GM19468 (cell line): ENCODE measurements at regions not wholly inside any gene's neighbourhood (a gene's known extent, or its start where the extent isn't known, plus 50 kb on each side); places are given as distances from the start of the nearest gene placed in this dataset.
"Not testable (repeated sequence)": the region's sequence is repeated elsewhere in the genome, so short reads cannot be mapped to it uniquely, and the experiment has no call there.

Experiments
- ATAC-seq: cut with Tn5 transposase; IDR thresholded peaks from one replicate; pipeline ENCODE4 v1.9.1; 2021; ENCODE audit warnings: mild to moderate bottlenecking, moderate library complexity, moderate number of reproducible peaks; ENCODE audit not compliant: unreplicated experiment; ENCODE audit errors: extremely low read depth

DNA sequence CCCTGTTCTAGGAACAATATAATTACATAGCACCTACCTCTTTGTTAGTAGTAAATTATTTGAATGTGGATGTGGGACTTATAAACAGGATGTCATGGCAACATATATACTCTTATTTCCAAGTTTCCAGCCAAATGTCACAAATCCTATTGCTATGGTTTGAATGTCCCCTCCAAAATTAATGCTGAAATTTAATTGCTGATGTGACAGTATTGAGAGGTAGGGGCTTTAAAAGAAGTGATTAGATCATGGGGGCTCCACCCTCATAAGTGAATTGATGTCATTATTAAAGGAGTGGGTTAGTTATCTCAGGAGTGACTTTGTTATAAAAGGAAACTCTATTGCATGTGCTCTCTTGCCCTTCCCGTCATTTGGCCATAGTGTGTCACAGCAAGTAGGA lies 164.2 kb upstream of the ATF7IP start:
- ATAC-seq: no peak

DNA sequence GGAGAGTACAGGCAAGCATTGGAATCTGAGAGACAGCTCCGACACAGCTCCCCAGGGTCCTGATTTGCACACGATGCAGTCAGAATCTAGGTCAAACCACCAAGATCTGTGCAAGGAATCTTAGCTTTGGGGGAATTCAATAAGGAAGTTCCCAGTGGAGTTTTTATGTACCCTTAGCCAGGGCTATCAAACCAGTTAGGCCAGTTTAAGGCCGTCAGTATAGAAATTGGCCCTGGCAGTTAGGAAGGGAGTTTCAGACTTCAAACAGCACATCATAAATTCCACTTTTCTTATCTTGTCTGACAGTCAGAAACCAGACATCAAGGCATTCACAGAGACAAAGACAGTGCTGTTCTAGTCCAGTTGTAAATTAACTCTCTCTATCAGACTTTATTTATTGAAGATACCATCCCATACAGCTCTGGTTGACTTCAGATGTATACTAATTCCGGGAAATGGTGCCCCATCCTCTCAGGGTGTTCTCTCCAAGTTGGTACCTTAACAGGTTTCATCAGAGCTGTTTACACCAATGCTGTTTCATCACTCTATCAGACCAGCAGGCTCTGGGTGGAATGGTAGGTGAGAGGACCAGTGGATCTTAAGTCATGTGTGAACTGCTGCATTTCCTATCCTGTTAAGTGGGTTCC lies 157.5 kb upstream of the ATF7IP start:
- ATAC-seq: no peak

- no peak for ATAC-seq
Measured at GRCh38 chr12:14211947-14212387, 153.5 kb upstream of the ATF7IP start.

DNA sequence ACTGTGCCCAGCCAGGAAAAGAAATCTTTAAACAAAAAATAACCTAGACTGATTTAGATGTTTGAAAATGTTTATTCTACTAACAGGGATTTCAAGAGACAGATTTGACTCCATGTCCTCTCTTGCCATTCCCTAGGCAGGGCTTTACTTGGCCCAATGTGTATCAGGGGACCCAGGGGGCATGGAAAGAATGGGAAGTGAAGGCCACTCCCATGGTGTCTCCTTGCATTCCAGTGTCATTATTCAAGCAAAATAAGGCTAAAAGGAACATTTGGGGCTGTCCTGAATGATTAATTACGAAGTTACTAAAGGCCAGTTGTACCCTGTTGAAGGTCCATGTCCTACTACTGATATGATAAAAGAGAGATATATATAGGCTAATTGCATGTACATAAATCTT lies 151.9 kb upstream of the ATF7IP start:
- no peak for ATAC-seq

DNA sequence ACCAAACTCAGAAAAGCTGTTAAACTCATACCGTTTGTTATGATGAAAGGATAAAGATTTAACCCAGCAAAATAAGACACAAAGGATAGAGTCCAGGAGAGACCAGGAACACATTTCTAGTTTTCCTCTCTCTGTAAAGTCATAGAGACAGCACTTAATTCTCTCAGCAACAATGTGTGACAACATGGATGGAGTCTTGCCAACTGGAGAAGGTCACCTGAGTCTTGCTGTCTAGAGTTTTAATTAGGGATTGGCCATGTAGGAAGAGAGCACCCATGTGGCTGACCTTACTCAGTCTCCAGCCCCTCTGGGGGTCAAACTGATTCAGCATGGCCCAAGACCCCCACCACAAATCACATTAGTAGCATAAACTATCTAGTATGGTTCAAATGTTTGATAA lies 151.0 kb upstream of the ATF7IP start:
- no peak for ATAC-seq

DNA sequence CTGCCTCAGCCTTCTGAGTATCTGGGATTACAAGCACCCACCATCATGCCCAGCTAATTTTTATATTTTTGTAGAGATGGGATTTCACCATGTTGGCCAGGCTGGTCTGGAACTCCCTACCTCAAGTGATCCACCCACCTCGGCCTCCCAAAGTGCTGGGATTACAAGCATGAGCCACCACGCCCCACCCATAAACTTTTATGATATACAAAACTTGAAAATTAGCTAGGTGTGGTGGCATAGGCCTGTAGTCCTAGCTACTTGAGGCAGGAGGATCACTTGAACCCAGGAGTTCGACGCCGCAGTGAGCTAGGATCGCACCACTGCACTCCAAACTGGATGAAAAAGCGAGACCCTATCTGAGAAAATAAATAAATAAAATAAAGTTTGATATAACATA lies 149.5 kb upstream of the ATF7IP start:
- not testable (repeated sequence) for ATAC-seq

- ATAC-seq: no peak
Measured at GRCh38 chr12:14216405-14217294, 148.8 kb upstream of the ATF7IP start.

GRCh38 chr12:14219156-14219555 lies 146.3 kb upstream of the ATF7IP start:
- ATAC-seq: no peak

GRCh38 chr12:14219670-14220069 lies 145.8 kb upstream of the ATF7IP start:
- ATAC-seq: not testable (repeated sequence)

GRCh38 chr12:14225064-14225463 lies 140.4 kb upstream of the ATF7IP start:
- no peak for ATAC-seq

- not testable (repeated sequence) for ATAC-seq
Measured at GRCh38 chr12:14235176-14235575, 130.3 kb upstream of the ATF7IP start.

GRCh38 chr12:14236641-14237040 lies 128.8 kb upstream of the ATF7IP start:
- not testable (repeated sequence) for ATAC-seq

DNA sequence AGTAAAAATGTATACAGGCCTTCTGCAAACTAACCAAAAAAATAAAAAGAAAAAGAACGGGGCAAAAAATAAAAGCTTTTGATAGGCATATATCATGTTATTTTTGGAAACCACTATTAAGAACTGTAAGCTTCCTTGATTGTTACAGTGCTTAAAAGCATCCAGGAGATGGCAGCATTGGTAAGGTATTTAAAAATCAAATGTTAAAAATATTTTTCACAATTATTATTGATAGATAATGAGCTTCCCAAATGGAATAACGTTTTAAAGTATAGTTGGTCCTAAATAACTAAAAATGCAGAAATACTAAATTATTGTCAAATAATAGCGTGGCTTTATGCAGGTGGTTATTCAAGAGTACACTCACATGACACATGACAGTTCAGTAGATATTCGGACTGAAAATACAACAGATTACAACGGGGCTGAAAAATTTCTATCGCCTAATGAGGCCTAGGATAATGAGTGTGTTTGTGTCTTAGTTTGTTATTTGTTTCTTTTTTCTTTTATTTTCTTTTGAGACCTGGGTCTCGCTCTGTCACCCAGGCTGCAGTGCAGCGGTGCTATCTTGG lies 127.2 kb upstream of the ATF7IP start:
- ATAC-seq: no peak

- no peak for ATAC-seq
Measured at GRCh38 chr12:14239350-14239934, 126.0 kb upstream of the ATF7IP start.

DNA sequence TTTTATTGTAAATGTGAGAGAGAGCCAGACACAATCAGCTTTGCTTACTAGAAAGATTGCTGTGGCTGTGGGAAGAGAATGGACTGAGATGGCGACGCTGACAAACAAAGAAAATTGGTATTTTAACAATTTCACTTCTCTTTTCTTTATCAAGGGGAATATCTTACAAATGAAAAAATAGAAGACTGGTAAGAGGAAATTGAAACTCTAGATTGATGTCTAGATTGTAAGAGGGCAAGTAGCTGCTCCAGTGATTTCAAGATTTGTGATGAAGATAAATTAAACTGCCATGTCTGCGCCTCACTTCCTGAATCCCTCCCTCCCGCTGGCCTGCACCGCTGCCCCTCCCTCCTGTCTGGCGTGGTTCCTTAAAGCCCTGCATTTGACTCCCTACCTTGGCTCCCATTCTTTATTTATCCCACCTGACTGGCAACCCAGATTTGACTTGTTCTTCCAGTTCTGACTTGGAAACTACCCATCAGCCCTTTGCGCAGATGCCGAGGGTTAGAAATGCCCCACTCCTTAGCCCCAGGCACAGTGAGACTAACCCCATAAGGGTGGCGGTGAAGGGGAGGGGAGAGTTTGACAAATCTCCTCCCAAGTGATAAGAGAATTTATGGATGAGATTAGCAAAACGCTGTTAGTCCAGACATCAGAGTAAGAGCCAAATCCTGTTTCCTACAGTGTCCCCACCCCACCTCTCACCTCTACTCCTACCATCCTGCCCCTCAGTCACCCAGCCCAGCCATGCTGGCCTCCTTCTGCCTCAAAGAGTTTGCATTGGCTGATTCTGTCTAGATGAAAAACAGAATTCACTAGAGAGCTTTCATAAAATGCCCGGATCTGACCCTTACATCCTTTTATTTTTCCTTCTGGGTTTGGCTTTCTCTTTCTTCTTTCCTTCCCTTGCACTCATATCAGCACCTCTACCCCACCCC lies 125.3 kb upstream of the ATF7IP start:
- peak; percentile 51 for ATAC-seq

DNA sequence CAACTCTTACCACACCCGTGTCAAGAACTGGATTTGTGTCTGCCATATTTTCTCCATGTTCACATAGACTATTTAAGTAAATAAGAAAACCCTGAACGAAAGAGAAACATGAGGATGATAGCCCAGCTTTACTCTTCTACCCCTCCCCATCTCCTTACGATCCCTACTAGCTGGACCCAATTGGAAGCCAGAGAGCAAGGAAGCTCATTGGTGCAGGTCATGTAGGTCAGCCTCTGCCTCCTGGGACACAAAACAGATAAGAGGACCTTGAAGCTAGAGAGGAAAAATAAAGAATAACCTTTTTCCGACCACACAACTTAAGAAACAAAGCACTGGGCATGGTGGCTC lies 124.6 kb upstream of the ATF7IP start:
- ATAC-seq: no peak

DNA sequence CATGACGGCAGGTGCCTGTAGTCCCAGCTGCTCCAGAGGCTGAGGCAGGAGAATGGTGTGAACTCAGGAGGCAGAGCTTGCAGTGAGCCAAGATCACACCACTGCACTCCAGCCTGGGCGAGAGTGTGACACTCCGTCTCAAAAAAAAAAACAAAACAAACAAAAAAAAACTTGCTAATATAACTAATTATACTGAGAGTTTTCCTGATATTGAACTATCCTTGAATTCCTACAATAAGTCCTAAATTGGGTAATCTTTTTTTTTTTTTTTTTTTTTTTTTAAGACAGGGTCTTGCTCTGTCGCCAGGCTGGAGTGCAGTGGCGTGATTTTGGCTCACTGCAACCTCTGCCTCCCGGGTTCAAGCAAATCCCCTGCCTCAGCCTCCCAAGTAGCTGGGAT lies 122.7 kb upstream of the ATF7IP start:
- not testable (repeated sequence) for ATAC-seq

GRCh38 chr12:14243941-14244340 lies 121.5 kb upstream of the ATF7IP start:
- ATAC-seq: no peak

GRCh38 chr12:14244876-14245669 lies 120.4 kb upstream of the ATF7IP start:
- ATAC-seq: no peak
